ENCODE measurements at regions not wholly inside any gene's neighbourhood (a gene's known extent, or its start where the extent isn't known, plus 50 kb on each side); places are given as distances from the start of the nearest gene placed in this dataset.

DNA sequence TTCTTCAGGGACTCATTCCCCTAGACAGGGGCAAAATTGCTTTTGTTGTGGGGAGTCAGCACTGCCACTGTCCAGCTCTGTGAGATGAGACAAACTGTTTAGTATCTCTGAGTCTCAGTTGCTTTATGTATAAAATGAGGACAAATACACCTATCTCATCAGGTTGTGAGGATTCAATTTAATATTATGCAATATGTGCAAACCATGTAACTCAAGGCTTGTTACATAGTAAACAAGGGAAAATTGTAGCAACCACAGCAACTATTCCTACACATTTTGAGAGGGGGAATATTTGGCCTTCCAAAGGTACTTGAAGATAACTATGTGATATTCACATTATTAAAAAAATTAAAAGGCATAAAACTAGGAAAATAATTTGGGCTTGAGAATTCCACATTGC is 411.9 kb upstream of the SLC30A5 start:
- no peaks in the 10 kb centered on the region for H3K9me3 Mint-ChIP-seq
- TF ChIP-seq, protein P1, sequence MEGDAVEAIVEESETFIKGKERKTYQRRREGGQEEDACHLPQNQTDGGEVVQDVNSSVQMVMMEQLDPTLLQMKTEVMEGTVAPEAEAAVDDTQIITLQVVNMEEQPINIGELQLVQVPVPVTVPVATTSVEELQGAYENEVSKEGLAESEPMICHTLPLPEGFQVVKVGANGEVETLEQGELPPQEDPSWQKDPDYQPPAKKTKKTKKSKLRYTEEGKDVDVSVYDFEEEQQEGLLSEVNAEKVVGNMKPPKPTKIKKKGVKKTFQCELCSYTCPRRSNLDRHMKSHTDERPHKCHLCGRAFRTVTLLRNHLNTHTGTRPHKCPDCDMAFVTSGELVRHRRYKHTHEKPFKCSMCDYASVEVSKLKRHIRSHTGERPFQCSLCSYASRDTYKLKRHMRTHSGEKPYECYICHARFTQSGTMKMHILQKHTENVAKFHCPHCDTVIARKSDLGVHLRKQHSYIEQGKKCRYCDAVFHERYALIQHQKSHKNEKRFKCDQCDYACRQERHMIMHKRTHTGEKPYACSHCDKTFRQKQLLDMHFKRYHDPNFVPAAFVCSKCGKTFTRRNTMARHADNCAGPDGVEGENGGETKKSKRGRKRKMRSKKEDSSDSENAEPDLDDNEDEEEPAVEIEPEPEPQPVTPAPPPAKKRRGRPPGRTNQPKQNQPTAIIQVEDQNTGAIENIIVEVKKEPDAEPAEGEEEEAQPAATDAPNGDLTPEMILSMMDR (IDR thresholded peaks at IDR 0.05) = no peak
- peaks cover 0 to 5% of the 10 kb centered on the region in 2 experiments for H3K27me3 ChIP-seq (ENCODE audit: control insufficient read depth in 1 of 2, insufficient read depth in 2 of 2, low read length in 2 of 2)
- no peak overlapping the region for H3K4me3 ChIP-seq (ENCODE audit: low read length)
- no peak for ATAC-seq (ENCODE audit: poor library complexity)
- intact Hi-C loops (cut with DNase I, micrococcal nuclease) = no loop called here
- H3K27ac ChIP-seq (ENCODE audit: low read depth in 1 of 2, low read length in 2 of 2) = no peak overlapping the region
- no peaks in the 10 kb centered on the region for H3K4me1 Mint-ChIP-seq (ENCODE audit: low read depth)
- peaks cover 7% of the 10 kb centered on the region for H3K27me3 Mint-ChIP-seq
- POLR2A ChIA-PET = no interaction called here
- no peak overlapping the region for H3K27ac Mint-ChIP-seq
- no peaks in the 10 kb centered on the region for H3K9me3 ChIP-seq (ENCODE audit: control insufficient read depth in 1 of 2, insufficient read depth in 1 of 2, low read length in 2 of 2)
- no peak overlapping the region for H3K4me3 Mint-ChIP-seq
- CTCF ChIA-PET = no interaction called here
- DNase-seq = no peak
- no peaks in the 10 kb centered on the region for H3K4me1 ChIP-seq (ENCODE audit: insufficient read depth, low read length)
- H3K36me3 ChIP-seq (ENCODE audit: insufficient read depth, low read length) = no peaks in the 10 kb centered on the region
- no peaks in the 10 kb centered on the region for H3K36me3 Mint-ChIP-seq (ENCODE audit: low read depth)

DNA sequence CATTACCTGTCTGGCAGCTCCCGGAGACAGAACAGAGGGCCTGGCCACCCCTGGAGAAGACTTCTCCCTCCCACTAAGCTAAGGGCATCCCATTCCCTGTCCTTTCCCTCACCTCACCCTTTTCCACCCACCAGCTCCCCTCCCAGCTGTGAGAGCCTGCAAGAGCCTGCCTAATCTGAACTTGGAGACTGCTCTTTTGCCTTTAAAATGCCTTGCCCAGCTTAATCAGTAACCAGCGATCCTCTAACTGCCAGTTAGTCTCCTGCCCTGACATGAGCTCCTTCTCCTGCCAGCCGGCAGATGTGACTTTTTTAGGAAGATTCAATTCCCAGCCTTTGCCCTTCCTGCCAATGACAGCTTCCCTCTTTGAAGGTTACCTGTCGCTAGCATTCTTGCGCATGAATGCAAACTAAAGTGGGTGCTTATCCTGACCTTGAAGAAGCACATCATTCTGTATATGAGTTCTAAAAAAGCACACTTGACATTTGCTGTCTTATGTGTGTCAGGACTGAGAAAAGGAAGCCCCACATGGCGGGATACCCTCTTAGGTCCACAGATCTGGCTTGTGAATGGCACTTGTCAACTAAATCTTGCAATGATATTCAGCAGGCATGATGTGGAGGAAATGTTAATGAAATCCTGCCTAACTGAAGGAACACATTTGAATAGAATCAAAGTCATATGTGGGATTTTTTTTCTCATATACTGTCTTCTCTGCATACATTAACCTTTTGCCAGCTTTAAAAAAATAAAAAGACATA is 411.2 kb upstream of the SLC30A5 start:
- H3K27ac Mint-ChIP-seq = no peak overlapping the region
- H3K27ac ChIP-seq (ENCODE audit: low read depth in 1 of 2, low read length in 2 of 2) = no peak overlapping the region
- TF ChIP-seq, protein P1 (IDR thresholded peaks at IDR 0.05) = no peak
- H3K36me3 Mint-ChIP-seq (ENCODE audit: low read depth) = no peaks in the 10 kb centered on the region
- no peaks in the 10 kb centered on the region for H3K36me3 ChIP-seq (ENCODE audit: insufficient read depth, low read length)
- H3K27me3 ChIP-seq (ENCODE audit: control insufficient read depth in 1 of 2, insufficient read depth in 2 of 2, low read length in 2 of 2) = peaks cover 0 to 5% of the 10 kb centered on the region in 2 experiments
- CTCF ChIA-PET = no interaction called here
- ATAC-seq (ENCODE audit: poor library complexity) (no peak), DNase-seq (no peak)
- intact Hi-C loops (cut with DNase I, micrococcal nuclease) = no loop called here
- POLR2A ChIA-PET = no interaction called here
- H3K4me1 Mint-ChIP-seq (ENCODE audit: low read depth) = no peaks in the 10 kb centered on the region
- no peak overlapping the region for H3K4me3 ChIP-seq (ENCODE audit: low read length)
- H3K4me3 Mint-ChIP-seq = no peak overlapping the region
- H3K9me3 ChIP-seq (ENCODE audit: control insufficient read depth in 1 of 2, insufficient read depth in 1 of 2, low read length in 2 of 2) = no peaks in the 10 kb centered on the region
- H3K27me3 Mint-ChIP-seq = peaks cover 7% of the 10 kb centered on the region
- no peaks in the 10 kb centered on the region for H3K4me1 ChIP-seq (ENCODE audit: insufficient read depth, low read length)
- no peaks in the 10 kb centered on the region for H3K9me3 Mint-ChIP-seq

DNA sequence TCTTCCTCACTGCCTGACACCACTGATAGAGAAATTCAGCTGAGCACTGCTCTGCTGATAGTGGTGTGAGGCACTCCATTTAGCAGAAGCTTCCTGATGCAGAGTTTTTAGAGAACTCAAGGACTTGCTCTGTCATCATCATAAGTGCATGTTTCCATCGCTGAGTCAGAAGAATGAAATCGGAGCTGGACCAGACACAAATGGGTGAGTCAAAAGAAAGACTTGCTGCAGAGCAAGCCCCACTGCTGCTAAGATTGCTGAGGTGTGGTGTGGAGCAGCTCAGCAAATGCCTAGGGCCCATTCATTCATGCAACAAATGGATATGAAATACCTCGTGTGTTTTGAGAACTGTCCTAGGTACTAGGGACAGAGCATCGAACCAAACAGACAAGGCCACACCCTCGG is 410.2 kb upstream of the SLC30A5 start:
- intact Hi-C loops (cut with DNase I, micrococcal nuclease) = no loop called here
- Mint-ChIP-seq H3K4me1 (ENCODE audit: low read depth) (no peaks in the 10 kb centered on the region), H3K4me3 (no peak overlapping the region), H3K27me3 (peaks cover 7% of the 10 kb centered on the region), H3K9me3 (no peaks in the 10 kb centered on the region), H3K36me3 (ENCODE audit: low read depth) (no peaks in the 10 kb centered on the region), H3K27ac (no peak overlapping the region)
- Histone ChIP-seq H3K27ac (ENCODE audit: low read depth in 1 of 2, low read length in 2 of 2) (no peak overlapping the region), H3K9me3 (ENCODE audit: control insufficient read depth in 1 of 2, insufficient read depth in 1 of 2, low read length in 2 of 2) (no peaks in the 10 kb centered on the region), H3K4me1 (ENCODE audit: insufficient read depth, low read length) (no peaks in the 10 kb centered on the region), H3K36me3 (ENCODE audit: insufficient read depth, low read length) (no peaks in the 10 kb centered on the region), H3K27me3 (ENCODE audit: control insufficient read depth in 1 of 2, insufficient read depth in 2 of 2, low read length in 2 of 2) (peaks cover 0 to 5% of the 10 kb centered on the region in 2 experiments), H3K4me3 (ENCODE audit: low read length) (no peak overlapping the region)
- ChIA-PET POLR2A (no interaction called here), CTCF (no interaction called here)
- no peak for DNase-seq
- no peak for ATAC-seq (ENCODE audit: poor library complexity)
- TF ChIP-seq, protein P1 (IDR thresholded peaks at IDR 0.05) = no peak

Measured in CD4-positive, alpha-beta T cell (primary cell).